ENCODE measurements at regions not wholly inside any gene's neighbourhood (a gene's known extent, or its start where the extent isn't known, plus 50 kb on each side); places are given as distances from the start of the nearest gene placed in this dataset.
"Not testable (repeated sequence)": the region's sequence is repeated elsewhere in the genome, so short reads cannot be mapped to it uniquely, and the experiment has no call there.

DNA sequence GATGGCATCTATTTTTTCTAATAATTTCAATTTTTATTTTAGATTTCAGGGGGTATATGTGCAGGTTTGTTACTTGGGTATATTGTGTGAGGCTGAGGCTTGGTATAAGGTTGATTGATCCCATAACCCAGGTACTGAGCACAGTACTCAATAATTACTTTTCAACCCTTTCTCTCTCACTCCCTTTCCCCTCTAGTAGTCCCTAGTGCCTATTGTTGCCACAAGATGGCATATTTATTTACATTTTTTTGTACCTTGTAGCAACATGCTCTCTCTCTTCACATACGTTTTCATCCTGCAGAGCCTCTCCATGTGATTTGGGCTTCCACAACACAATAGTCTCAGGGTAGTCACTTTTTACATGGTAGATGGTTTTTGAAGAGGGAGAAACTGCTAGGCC lies 172.0 kb downstream of the ATOH1 start:
- intact Hi-C loops (cut with DNase I), result no loop called here
- no peak for DNase-seq (ENCODE audit: low spot score)

DNA sequence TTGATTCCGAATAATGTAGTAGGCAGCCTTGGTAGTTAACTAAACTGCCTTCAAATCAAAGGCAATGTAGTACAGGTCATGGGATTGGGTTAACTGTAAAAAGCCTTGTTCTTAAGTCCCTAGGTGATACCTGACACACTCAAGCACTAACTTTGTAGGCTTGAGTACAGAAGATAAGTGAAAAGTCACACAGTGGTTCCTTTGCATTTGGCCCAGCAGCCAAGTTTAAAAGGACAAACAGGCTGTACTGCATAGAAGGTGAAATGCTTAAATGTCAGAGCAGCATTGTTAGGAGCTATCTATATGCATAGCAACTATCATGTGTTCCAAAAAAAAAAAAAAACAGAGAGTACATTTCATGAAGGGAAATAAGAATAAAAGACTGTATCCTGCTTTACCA lies 178.4 kb downstream of the ATOH1 start:
- intact Hi-C loops (cut with DNase I), result no loop called here
- no peak for DNase-seq (ENCODE audit: low spot score)

DNA sequence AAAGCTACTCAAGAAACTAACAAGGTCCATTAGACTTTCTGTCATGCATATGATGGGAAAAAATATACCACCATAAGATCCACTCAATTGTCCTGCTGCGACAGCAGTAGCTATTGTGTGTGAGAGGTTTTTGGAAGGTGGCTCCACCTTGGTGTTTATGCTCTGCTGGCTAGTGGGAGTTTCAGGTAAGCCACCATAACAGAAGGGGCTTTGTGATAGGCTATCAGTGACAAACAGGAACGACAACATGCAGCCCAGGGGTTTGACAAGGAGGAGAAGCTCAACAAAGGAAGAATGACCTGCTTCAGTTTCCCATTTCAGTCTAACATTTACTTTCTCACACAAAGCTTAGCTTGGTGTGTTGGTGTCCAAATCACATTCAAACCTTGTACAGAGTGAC lies 182.6 kb downstream of the ATOH1 start:
- no peak for DNase-seq (ENCODE audit: low spot score)
- intact Hi-C loops (cut with DNase I), result no loop called here

- no peak for DNase-seq (ENCODE audit: low spot score)
- intact Hi-C loops (cut with DNase I), result no loop called here
Observed at GRCh38 chr4:94014484-94015136, 186.1 kb downstream of the ATOH1 start.

GRCh38 chr4:94015956-94016355 lies 187.4 kb downstream of the ATOH1 start:
- intact Hi-C loops (cut with DNase I), result no loop called here
- DNase-seq (ENCODE audit: low spot score), result no peak

DNA sequence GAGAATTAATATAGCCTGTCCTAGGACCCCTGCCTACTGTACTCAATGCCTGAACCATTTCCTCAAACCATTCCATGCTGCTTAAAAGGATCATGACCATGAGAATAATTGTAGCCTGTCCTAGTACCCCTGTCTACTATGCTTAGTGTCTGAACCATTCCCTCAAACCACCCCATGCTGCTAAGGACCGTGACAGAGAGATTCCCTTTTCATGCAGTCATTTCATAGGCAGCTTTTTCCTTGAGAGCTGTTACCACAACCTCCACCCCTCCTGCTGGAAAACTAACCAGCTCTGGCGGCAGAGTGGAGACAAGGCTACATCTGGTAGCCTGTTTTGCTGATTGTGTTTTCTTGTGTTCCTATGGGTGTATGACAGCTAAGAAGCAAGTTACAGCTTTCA lies 174.9 kb upstream of the SMARCAD1 start:
- DNase-seq (ENCODE audit: low spot score), result no peak
- intact Hi-C loops (cut with DNase I), result no loop called here

- intact Hi-C loops (cut with DNase I), result no loop called here
Observed at GRCh38 chr4:94036964-94037363, 170.7 kb upstream of the SMARCAD1 start.

DNA sequence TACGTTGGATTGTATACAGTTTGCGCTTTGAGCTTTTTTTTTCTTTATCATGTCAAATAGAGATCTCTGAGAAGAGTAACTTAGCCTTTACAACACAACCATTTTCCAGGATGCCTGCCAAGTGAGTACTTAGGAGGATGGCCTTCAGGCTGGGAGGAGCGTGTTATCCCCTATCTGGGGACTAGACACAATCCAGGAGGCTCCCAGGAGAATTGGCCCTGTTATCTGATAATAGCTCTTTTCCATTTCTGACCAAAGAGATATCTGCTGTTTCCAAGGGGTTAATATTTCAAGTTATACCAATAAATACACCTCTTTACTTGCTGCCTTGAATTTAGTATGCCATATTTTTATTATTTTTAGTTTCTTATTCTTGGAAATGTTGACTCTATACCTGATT lies 169.5 kb upstream of the SMARCAD1 start:
- DNase-seq (ENCODE audit: low spot score), result no peak
- intact Hi-C loops (cut with DNase I), result no loop called here

More at GRCh38 chr4:94036964-94037363, 170.7 kb upstream of the SMARCAD1 start:
- DNase-seq (ENCODE audit: low spot score), result no peak

DNA sequence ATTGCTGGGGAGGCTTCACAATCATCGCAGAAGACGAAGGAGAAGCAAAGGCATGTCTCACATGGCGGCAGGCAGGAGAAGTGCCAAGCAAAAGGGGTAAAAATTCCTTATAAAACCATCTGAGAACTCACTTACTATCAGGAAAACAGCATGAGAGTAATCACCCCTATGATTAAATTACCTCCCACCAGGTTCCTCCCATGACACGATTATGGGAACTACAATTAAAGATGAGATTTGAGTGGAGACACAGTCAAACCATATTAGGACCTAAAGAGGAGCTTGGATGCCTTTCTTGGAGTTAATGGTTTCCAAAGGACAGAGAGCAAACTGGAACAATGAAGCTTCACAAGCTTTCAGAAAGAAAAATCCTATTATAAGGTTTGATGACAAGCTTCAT lies 168.4 kb upstream of the SMARCAD1 start:
- DNase-seq (ENCODE audit: low spot score), result no peak
- intact Hi-C loops (cut with DNase I), result no loop called here

DNA sequence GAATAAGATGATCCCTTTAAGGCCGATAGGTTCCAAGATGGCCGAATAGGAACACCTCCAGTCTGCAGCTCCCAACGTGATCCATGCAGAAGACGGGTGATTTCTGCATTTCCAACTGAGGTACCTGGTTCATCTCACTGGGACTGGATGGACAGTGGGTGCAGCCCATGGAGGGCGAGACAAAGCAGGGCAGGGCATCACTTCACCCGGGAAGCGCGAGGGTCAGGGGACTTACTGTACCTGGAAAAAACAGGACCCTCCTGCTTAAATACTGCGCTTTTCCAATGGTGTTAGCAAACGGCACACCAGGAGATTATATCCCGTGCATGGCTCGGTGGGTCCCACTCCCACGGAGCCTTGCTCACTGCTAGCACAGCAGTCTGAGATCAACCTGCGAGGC lies 163.2 kb upstream of the SMARCAD1 start:
- DNase-seq (ENCODE audit: low spot score); intact Hi-C loops (cut with DNase I): not testable (repeated sequence)

- no peak for DNase-seq (ENCODE audit: low spot score)
- intact Hi-C loops (cut with DNase I), result no loop called here
Observed at GRCh38 chr4:94063084-94063483, 144.6 kb upstream of the SMARCAD1 start.

- intact Hi-C loops (cut with DNase I), result no loop called here
Observed at GRCh38 chr4:94068753-94069719, 138.6 kb upstream of the SMARCAD1 start.

DNA sequence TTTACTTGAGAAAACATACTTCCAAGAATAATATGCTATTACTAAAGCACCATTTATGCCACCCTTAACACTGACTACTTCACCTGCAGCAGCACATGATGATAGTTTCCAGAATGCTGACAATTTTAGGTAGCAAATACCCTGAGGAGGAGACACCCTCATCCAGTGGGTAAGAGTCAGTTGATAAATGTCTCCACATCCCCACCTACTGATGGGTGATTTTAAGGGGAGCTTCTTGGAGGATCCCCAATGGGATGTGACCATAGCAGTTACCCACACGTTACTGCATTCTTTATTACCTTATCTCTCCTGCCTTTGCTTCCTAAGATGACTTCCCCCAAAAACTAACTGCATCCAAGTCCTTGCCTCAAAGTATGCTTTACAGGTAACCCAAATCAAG lies 131.2 kb upstream of the SMARCAD1 start:
- intact Hi-C loops (cut with DNase I), result no loop called here

More at GRCh38 chr4:94068753-94069719, 138.6 kb upstream of the SMARCAD1 start:
- no peak for DNase-seq (ENCODE audit: low spot score)

GRCh38 chr4:94084155-94084554 lies 123.5 kb upstream of the SMARCAD1 start:
- DNase-seq (ENCODE audit: low spot score), result no peak
- intact Hi-C loops (cut with DNase I), result no loop called here

More for the DNA sequence above, 131.2 kb upstream of the SMARCAD1 start:
- no peak for DNase-seq (ENCODE audit: low spot score)

- DNase-seq (ENCODE audit: low spot score); intact Hi-C loops (cut with DNase I): not testable (repeated sequence)
Observed at GRCh38 chr4:94099141-94099540, 108.5 kb upstream of the SMARCAD1 start.

GRCh38 chr4:94112644-94113043 lies 95.0 kb upstream of the SMARCAD1 start:
- no peak for DNase-seq (ENCODE audit: low spot score)
- intact Hi-C loops (cut with DNase I), result no loop called here

GRCh38 chr4:94115687-94116086 lies 92.0 kb upstream of the SMARCAD1 start:
- DNase-seq (ENCODE audit: low spot score), result no peak
- intact Hi-C loops (cut with DNase I), result no loop called here

GRCh38 chr4:94116842-94117241 lies 90.8 kb upstream of the SMARCAD1 start:
- no peak for DNase-seq (ENCODE audit: low spot score)
- intact Hi-C loops (cut with DNase I), result no loop called here

- intact Hi-C loops (cut with DNase I), result loop anchor here (5.0 kb wide), 1 partner anchor 334 kb away; no protein-coding TSS in a partner anchor
- no peak for DNase-seq (ENCODE audit: low spot score)
Observed at GRCh38 chr4:94126669-94127068, 81.0 kb upstream of the SMARCAD1 start.

GRCh38 chr4:94127707-94128328 lies 79.8 kb upstream of the SMARCAD1 start:
- intact Hi-C loops (cut with DNase I), result loop anchor here (5.0 kb wide), 1 partner anchor 336 kb away; no protein-coding TSS in a partner anchor
- no peak for DNase-seq (ENCODE audit: low spot score)
